AG04449 (cell line): ENCODE measurements at regions not wholly inside any gene's neighbourhood (a gene's known extent, or its start where the extent isn't known, plus 50 kb on each side); places are given as distances from the start of the nearest gene placed in this dataset.

Experiments
- CTCF ChIA-PET: fragments of 350-600 bp; formaldehyde crosslinking; extraction: SDS; loops from one replicate; lab custom pipeline; 2021; ENCODE audit warnings: antibody characterized with exemption; lab: Yijun Ruan, JAX
- POLR2A ChIA-PET: fragments of 400-600, 350-600 bp; formaldehyde crosslinking; extraction: SDS; loops from one replicate; lab custom pipeline; 2020; ENCODE audit warnings: antibody characterized with exemption, inconsistent platforms; lab: Yijun Ruan, JAX
- DNase-seq: peaks from one replicate; pipeline ENCODE4 v3.0.0-alpha.2; 2010; ENCODE audit warnings: low read depth, low spot score
- H3K4me3 ChIP-seq: 2 replicates; pipeline ENCODE4 v1.5.1; 2011; ENCODE audit warnings: low read depth, mild to moderate bottlenecking, control low read depth, low read length
- CTCF ChIP-seq: IDR thresholded peaks from one replicate; pipeline ENCODE4 v1.5.1; 2011; ENCODE audit warnings: mild to moderate bottlenecking, moderate library complexity, low read length, control low read depth, inconsistent platforms; ENCODE audit not compliant: insufficient read depth; ENCODE audit errors: missing control alignments

GRCh38 chr1:114274621-114275317 lies 121.1 kb upstream of the SYT6 start:
- no peak overlapping the region for H3K4me3 ChIP-seq
- CTCF ChIA-PET, result interaction anchor here (1.0 to 1.7 kb wide), 3 partner anchors 8 to 298 kb away, joined by 4 to 14 read pairs (median 4); no protein-coding TSS in a partner anchor
- TF ChIP-seq CTCF, result no peak
- POLR2A ChIA-PET, result interaction anchor here (0.6 kb wide), 1 partner anchor 295 kb away, joined by 3 read pairs; the partner anchor contains the start of gene OLFML3
- DNase-seq, result no peak

- no peak overlapping the region for H3K4me3 ChIP-seq
- CTCF ChIA-PET, result interaction anchor here (3.6 kb wide), 1 partner anchor 9 kb away, joined by 56 read pairs; no protein-coding TSS in a partner anchor
- POLR2A ChIA-PET, result no interaction called here
- TF ChIP-seq CTCF, result no peak
- DNase-seq, result no peak
Observed at GRCh38 chr1:114272593-114272992, 118.9 kb upstream of the SYT6 start.

GRCh38 chr1:114270718-114271117 lies 117.0 kb upstream of the SYT6 start:
- no peak overlapping the region for H3K4me3 ChIP-seq
- DNase-seq, result no peak
- CTCF ChIA-PET, result interaction anchor here (1.0 to 3.6 kb wide), 3 partner anchors 11 to 75 kb away, joined by 3 to 56 read pairs (median 4); no protein-coding TSS in a partner anchor
- POLR2A ChIA-PET, result no interaction called here
- TF ChIP-seq CTCF, result no peak

- no peak for TF ChIP-seq CTCF
- DNase-seq, result no peak
- ChIA-PET POLR2A (no interaction called here), CTCF (interaction anchor here (1.3 to 3.6 kb wide), 3 partner anchors 9 to 75 kb away, joined by 4 to 56 read pairs (median 4); no protein-coding TSS in a partner anchor)
- no peak overlapping the region for H3K4me3 ChIP-seq
Observed at GRCh38 chr1:114270282-114270681, 116.6 kb upstream of the SYT6 start.

- DNase-seq, result no peak
- no peak overlapping the region for H3K4me3 ChIP-seq
- POLR2A ChIA-PET, result no interaction called here
- no peak for TF ChIP-seq CTCF
- CTCF ChIA-PET, result interaction anchor here (1.3 to 3.6 kb wide), 3 partner anchors 9 to 76 kb away, joined by 4 to 56 read pairs (median 4); no protein-coding TSS in a partner anchor
Observed at GRCh38 chr1:114269539-114269938, 115.9 kb upstream of the SYT6 start.

GRCh38 chr1:114263343-114263742 lies 109.7 kb upstream of the SYT6 start:
- POLR2A ChIA-PET, result no interaction called here

More at GRCh38 chr1:114263343-114263742, 109.7 kb upstream of the SYT6 start:
- H3K4me3 ChIP-seq, result no peak overlapping the region
- TF ChIP-seq CTCF, result no peak
- DNase-seq, result no peak
- CTCF ChIA-PET, result no interaction called here
